ENCODE measurements at regions not wholly inside any gene's neighbourhood (a gene's known extent, or its start where the extent isn't known, plus 50 kb on each side); places are given as distances from the start of the nearest gene placed in this dataset.

- WGBS, 2 donors, result 73 to 85% methylated on average over 1 of the region's 1 CpG
- no peaks in the 10 kb centered on the region for H3K27me3 ChIP-seq
- H3K27ac ChIP-seq, result no peak overlapping the region
- H3K9me3 ChIP-seq, result peaks cover 0 to 15% (median 1%) of the 10 kb centered on the region in 4 donors
- DNase-seq (ENCODE audit: low spot score in 2 of 2), result no peak
- no peaks in the 10 kb centered on the region for H3K36me3 ChIP-seq
- no peaks in the 10 kb centered on the region for H3K4me1 ChIP-seq
- H3K4me3 ChIP-seq, result no peak overlapping the region
- TF ChIP-seq POLR2A (IDR thresholded peaks at IDR 0.05) (no peak), EP300 (IDR thresholded peaks at IDR 0.05) (no peak), CTCF (IDR thresholded peaks at IDR 0.05) (no peak)
Observed at GRCh38 chr6:120869397-120869796, 464.9 kb downstream of the TBC1D32 start.

GRCh38 chr6:120857422-120857821 is 476.9 kb downstream of the TBC1D32 start:
- Histone ChIP-seq H3K4me1 (no peaks in the 10 kb centered on the region), H3K36me3 (no peaks in the 10 kb centered on the region), H3K27ac (no peak overlapping the region), H3K9me3 (no peaks in the 10 kb centered on the region), H3K4me3 (no peak overlapping the region), H3K27me3 (no peaks in the 10 kb centered on the region)
- 72 to 100% methylated on average over 3 of the region's 3 CpGs for WGBS, 2 donors
- no peak for TF ChIP-seq POLR2A (IDR thresholded peaks at IDR 0.05)
- no peak for TF ChIP-seq CTCF (IDR thresholded peaks at IDR 0.05)
- no peak for TF ChIP-seq EP300 (IDR thresholded peaks at IDR 0.05)
- no peak for DNase-seq (ENCODE audit: low spot score in 2 of 2)

GRCh38 chr6:120854583-120854982 is 479.7 kb downstream of the TBC1D32 start:
- H3K36me3 ChIP-seq, result no peaks in the 10 kb centered on the region
- H3K4me3 ChIP-seq, result no peak overlapping the region
- H3K27me3 ChIP-seq, result no peaks in the 10 kb centered on the region
- H3K9me3 ChIP-seq, result no peaks in the 10 kb centered on the region
- H3K4me1 ChIP-seq, result no peaks in the 10 kb centered on the region
- TF ChIP-seq POLR2A (IDR thresholded peaks at IDR 0.05) (no peak), EP300 (IDR thresholded peaks at IDR 0.05) (no peak), CTCF (IDR thresholded peaks at IDR 0.05) (no peak)
- H3K27ac ChIP-seq, result no peak overlapping the region
- no peak for DNase-seq (ENCODE audit: low spot score in 2 of 2)

GRCh38 chr6:120853489-120853888 is 480.8 kb downstream of the TBC1D32 start:
- no peaks in the 10 kb centered on the region for H3K4me1 ChIP-seq
- no peaks in the 10 kb centered on the region for H3K27me3 ChIP-seq
- H3K4me3 ChIP-seq, result no peak overlapping the region
- TF ChIP-seq CTCF (IDR thresholded peaks at IDR 0.05) (no peak), POLR2A (IDR thresholded peaks at IDR 0.05) (no peak), EP300 (IDR thresholded peaks at IDR 0.05) (no peak)
- no peak overlapping the region for H3K27ac ChIP-seq
- WGBS, 2 donors, result 28 to 52% methylated on average over 2 of the region's 2 CpGs
- no peaks in the 10 kb centered on the region for H3K9me3 ChIP-seq
- no peaks in the 10 kb centered on the region for H3K36me3 ChIP-seq
- no peak for DNase-seq (ENCODE audit: low spot score in 2 of 2)

- H3K27ac ChIP-seq, result no peak overlapping the region
- no peaks in the 10 kb centered on the region for H3K36me3 ChIP-seq
- H3K4me3 ChIP-seq, result no peak overlapping the region
- H3K27me3 ChIP-seq, result no peaks in the 10 kb centered on the region
- H3K9me3 ChIP-seq, result no peaks in the 10 kb centered on the region
- no peak for DNase-seq (ENCODE audit: low spot score in 2 of 2)
- TF ChIP-seq POLR2A (IDR thresholded peaks at IDR 0.05) (no peak), CTCF (IDR thresholded peaks at IDR 0.05) (no peak), EP300 (IDR thresholded peaks at IDR 0.05) (no peak)
- 25 to 35% methylated on average over 1 of the region's 1 CpG for WGBS, 2 donors
- no peaks in the 10 kb centered on the region for H3K4me1 ChIP-seq
Observed at GRCh38 chr6:120852293-120852849, 481.9 kb downstream of the TBC1D32 start.

Measured in tibial nerve (tissue), 4 donors.